ENCODE measurements at regions not wholly inside any gene's neighbourhood (a gene's known extent, or its start where the extent isn't known, plus 50 kb on each side); places are given as distances from the start of the nearest gene placed in this dataset.

GRCh38 chr5:121755266-121755665 is 96.4 kb upstream of the FTMT start:
- no peak for DNase-seq

- DNase-seq = no peak
Measured at GRCh38 chr5:121757753-121758152, 93.9 kb upstream of the FTMT start.

- DNase-seq = no peak
Measured at GRCh38 chr5:121758615-121759014, 93.1 kb upstream of the FTMT start.

GRCh38 chr5:121762426-121762825 is 89.3 kb upstream of the FTMT start:
- no peak for DNase-seq

GRCh38 chr5:121763665-121764064 is 88.0 kb upstream of the FTMT start:
- DNase-seq = no peak

GRCh38 chr5:121780406-121780805 is 71.3 kb upstream of the FTMT start:
- no peak for DNase-seq

GRCh38 chr5:121783700-121784099 is 68.0 kb upstream of the FTMT start:
- no peak for DNase-seq

- DNase-seq = no peak
Measured at GRCh38 chr5:121793791-121794190, 57.9 kb upstream of the FTMT start.

- DNase-seq = no peak
Measured at GRCh38 chr5:121795511-121795910, 56.2 kb upstream of the FTMT start.

GRCh38 chr5:121797681-121798518 is 53.8 kb upstream of the FTMT start:
- DNase-seq = peak; percentile 5
